ENCODE measurements at regions not wholly inside any gene's neighbourhood (a gene's known extent, or its start where the extent isn't known, plus 50 kb on each side); places are given as distances from the start of the nearest gene placed in this dataset.
"Not testable (repeated sequence)": the region's sequence is repeated elsewhere in the genome, so short reads cannot be mapped to it uniquely, and the experiment has no call there.

GRCh38 chr2:78260861-78261260 is 738.7 kb upstream of the LRRTM4 start:
- no peaks in the 10 kb centered on the region for H3K36me3 Mint-ChIP-seq
- CTCF ChIA-PET, result no interaction called here
- no peak overlapping the region for H3K27ac Mint-ChIP-seq
- no peaks in the 10 kb centered on the region for H3K27me3 Mint-ChIP-seq
- no peak for DNase-seq
- no peaks in the 10 kb centered on the region for H3K4me1 Mint-ChIP-seq
- H3K4me3 Mint-ChIP-seq, result no peak overlapping the region
- H3K9me3 Mint-ChIP-seq, result peaks cover 6% of the 10 kb centered on the region

- Mint-ChIP-seq H3K4me3 (no peak overlapping the region), H3K9me3 (peaks cover 6% of the 10 kb centered on the region), H3K27ac (no peak overlapping the region), H3K4me1 (no peaks in the 10 kb centered on the region), H3K27me3 (no peaks in the 10 kb centered on the region), H3K36me3 (no peaks in the 10 kb centered on the region)
- CTCF ChIA-PET, result no interaction called here
- no peak for DNase-seq
These were observed 739.3 kb upstream of the LRRTM4 start for GRCh38 chr2:78261454-78261853.

GRCh38 chr2:78262089-78262488 is 739.9 kb upstream of the LRRTM4 start:
- H3K27me3 Mint-ChIP-seq, H3K4me1 Mint-ChIP-seq, DNase-seq, H3K27ac Mint-ChIP-seq, H3K36me3 Mint-ChIP-seq, H3K4me3 Mint-ChIP-seq, H3K9me3 Mint-ChIP-seq, CTCF ChIA-PET: not testable (repeated sequence)

GRCh38 chr2:78262713-78263375 is 740.7 kb upstream of the LRRTM4 start:
- DNase-seq, result no peak
- H3K9me3 Mint-ChIP-seq, result peaks cover 6% of the 10 kb centered on the region
- H3K27ac Mint-ChIP-seq, result no peak overlapping the region
- no peaks in the 10 kb centered on the region for H3K4me1 Mint-ChIP-seq
- H3K36me3 Mint-ChIP-seq, result no peaks in the 10 kb centered on the region
- CTCF ChIA-PET, result no interaction called here
- no peak overlapping the region for H3K4me3 Mint-ChIP-seq
- no peaks in the 10 kb centered on the region for H3K27me3 Mint-ChIP-seq

- no peaks in the 10 kb centered on the region for H3K4me1 Mint-ChIP-seq
- H3K9me3 Mint-ChIP-seq, result peaks cover 8% of the 10 kb centered on the region
- CTCF ChIA-PET, result no interaction called here
- no peak overlapping the region for H3K4me3 Mint-ChIP-seq
- H3K27ac Mint-ChIP-seq, result no peak overlapping the region
- DNase-seq, result no peak
- no peaks in the 10 kb centered on the region for H3K36me3 Mint-ChIP-seq
- no peaks in the 10 kb centered on the region for H3K27me3 Mint-ChIP-seq
These were observed 741.4 kb upstream of the LRRTM4 start for GRCh38 chr2:78263571-78263970.

GRCh38 chr2:78264130-78264529 is 742.0 kb upstream of the LRRTM4 start:
- no peak for DNase-seq
- CTCF ChIA-PET, result no interaction called here
- no peaks in the 10 kb centered on the region for H3K36me3 Mint-ChIP-seq
- no peak overlapping the region for H3K4me3 Mint-ChIP-seq
- no peaks in the 10 kb centered on the region for H3K27me3 Mint-ChIP-seq
- H3K4me1 Mint-ChIP-seq, result no peaks in the 10 kb centered on the region
- H3K9me3 Mint-ChIP-seq, result peaks cover 11% of the 10 kb centered on the region
- no peak overlapping the region for H3K27ac Mint-ChIP-seq

- H3K27me3 Mint-ChIP-seq, result no peaks in the 10 kb centered on the region
- H3K4me3 Mint-ChIP-seq, result no peak overlapping the region
- CTCF ChIA-PET, result no interaction called here
- H3K27ac Mint-ChIP-seq, result no peak overlapping the region
- no peaks in the 10 kb centered on the region for H3K4me1 Mint-ChIP-seq
- DNase-seq, result no peak
- peaks cover 8% of the 10 kb centered on the region for H3K9me3 Mint-ChIP-seq
- H3K36me3 Mint-ChIP-seq, result no peaks in the 10 kb centered on the region
These were observed 744.3 kb upstream of the REG3G start for GRCh38 chr2:78281164-78281563.

- no peak overlapping the region for H3K4me3 Mint-ChIP-seq
- peaks cover 3% of the 10 kb centered on the region for H3K9me3 Mint-ChIP-seq
These were observed 734.8 kb upstream of the REG3G start for GRCh38 chr2:78290581-78291214.

GRCh38 chr2:78293768-78294167 is 731.7 kb upstream of the REG3G start:
- Mint-ChIP-seq H3K9me3 (peaks cover 6% of the 10 kb centered on the region), H3K4me3 (no peak overlapping the region), H3K36me3 (no peaks in the 10 kb centered on the region), H3K27ac (no peak overlapping the region), H3K27me3 (no peaks in the 10 kb centered on the region), H3K4me1 (no peaks in the 10 kb centered on the region)
- CTCF ChIA-PET, result no interaction called here
- DNase-seq, result no peak

More at GRCh38 chr2:78290581-78291214, 734.8 kb upstream of the REG3G start:
- DNase-seq, result no peak
- no peaks in the 10 kb centered on the region for H3K36me3 Mint-ChIP-seq
- CTCF ChIA-PET, result no interaction called here
- H3K27me3 Mint-ChIP-seq, result no peaks in the 10 kb centered on the region
- H3K4me1 Mint-ChIP-seq, result no peaks in the 10 kb centered on the region
- H3K27ac Mint-ChIP-seq, result no peak overlapping the region

GRCh38 chr2:78301166-78301789 is 724.2 kb upstream of the REG3G start:
- H3K4me3 Mint-ChIP-seq, result no peak overlapping the region

GRCh38 chr2:78304678-78305077 is 720.8 kb upstream of the REG3G start:
- Mint-ChIP-seq H3K36me3 (no peaks in the 10 kb centered on the region), H3K27ac (no peak overlapping the region), H3K9me3 (peaks cover 5% of the 10 kb centered on the region), H3K27me3 (no peaks in the 10 kb centered on the region), H3K4me3 (no peak overlapping the region), H3K4me1 (no peaks in the 10 kb centered on the region)
- no peak for DNase-seq
- CTCF ChIA-PET, result no interaction called here

More at GRCh38 chr2:78301166-78301789, 724.2 kb upstream of the REG3G start:
- Mint-ChIP-seq H3K36me3 (no peaks in the 10 kb centered on the region), H3K4me1 (no peaks in the 10 kb centered on the region), H3K27me3 (no peaks in the 10 kb centered on the region), H3K27ac (no peak overlapping the region), H3K9me3 (peaks cover 6% of the 10 kb centered on the region)
- CTCF ChIA-PET, result no interaction called here
- DNase-seq, result no peak

- H3K27me3 Mint-ChIP-seq, result no peaks in the 10 kb centered on the region
- H3K27ac Mint-ChIP-seq, result no peak overlapping the region
- H3K4me1 Mint-ChIP-seq, result no peaks in the 10 kb centered on the region
- H3K9me3 Mint-ChIP-seq, result peaks cover 9% of the 10 kb centered on the region
- H3K4me3 Mint-ChIP-seq, result no peak overlapping the region
- DNase-seq, result no peak
- no peaks in the 10 kb centered on the region for H3K36me3 Mint-ChIP-seq
- CTCF ChIA-PET, result no interaction called here
These were observed 716.0 kb upstream of the REG3G start for GRCh38 chr2:78309460-78309859.

GRCh38 chr2:78315368-78315767 is 710.1 kb upstream of the REG3G start:
- no peak for DNase-seq
- Mint-ChIP-seq H3K4me1 (no peaks in the 10 kb centered on the region), H3K27ac (no peak overlapping the region), H3K36me3 (no peaks in the 10 kb centered on the region), H3K4me3 (no peak overlapping the region), H3K9me3 (peaks cover 15% of the 10 kb centered on the region), H3K27me3 (no peaks in the 10 kb centered on the region)
- CTCF ChIA-PET, result no interaction called here

- no peaks in the 10 kb centered on the region for H3K27me3 Mint-ChIP-seq
- H3K36me3 Mint-ChIP-seq, result no peaks in the 10 kb centered on the region
- no peak overlapping the region for H3K27ac Mint-ChIP-seq
- H3K9me3 Mint-ChIP-seq, result peaks cover 15% of the 10 kb centered on the region
- no peak for DNase-seq
- CTCF ChIA-PET, result no interaction called here
- H3K4me3 Mint-ChIP-seq, result no peak overlapping the region
- H3K4me1 Mint-ChIP-seq, result no peaks in the 10 kb centered on the region
These were observed 707.2 kb upstream of the REG3G start for GRCh38 chr2:78318275-78318674.

- peaks cover 3% of the 10 kb centered on the region for H3K9me3 Mint-ChIP-seq
- H3K4me3 Mint-ChIP-seq, result no peak overlapping the region
- H3K4me1 Mint-ChIP-seq, result no peaks in the 10 kb centered on the region
- no peaks in the 10 kb centered on the region for H3K27me3 Mint-ChIP-seq
- CTCF ChIA-PET, result no interaction called here
- H3K36me3 Mint-ChIP-seq, result no peaks in the 10 kb centered on the region
- DNase-seq, result no peak
- H3K27ac Mint-ChIP-seq, result no peak overlapping the region
These were observed 695.3 kb upstream of the REG3G start for GRCh38 chr2:78330193-78330592.

Measured in activated naive CD4-positive, alpha-beta T cell treated with anti-CD3 and anti-CD28 coated beads, Interleukin-2, amount 10 ng/mL, durations not matched to agents 7 days and 5 days (primary cell).